ENCODE measurements at regions not wholly inside any gene's neighbourhood (a gene's known extent, or its start where the extent isn't known, plus 50 kb on each side); places are given as distances from the start of the nearest gene placed in this dataset.

DNA sequence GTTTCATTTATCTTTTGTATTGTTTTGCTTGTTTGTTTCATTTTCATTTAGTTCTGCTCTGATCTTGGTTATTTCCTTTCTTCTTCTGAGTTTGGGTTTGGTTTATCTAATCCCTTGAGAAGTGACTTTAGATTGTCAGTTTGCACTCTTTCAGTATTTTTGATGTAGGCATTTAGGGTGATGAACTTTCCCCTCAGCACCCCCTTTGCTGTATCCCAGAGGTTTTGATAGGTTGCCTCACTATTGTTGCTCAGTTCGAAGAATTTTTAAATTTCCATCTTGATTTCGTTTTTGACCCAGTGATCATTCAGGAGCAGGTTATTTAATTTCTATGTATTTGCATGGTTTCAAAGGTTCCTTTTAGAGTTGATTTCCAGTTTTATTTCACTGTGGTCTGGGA, 119.6 kb upstream of the SSTR4 start:
- no peak for DNase-seq

DNA sequence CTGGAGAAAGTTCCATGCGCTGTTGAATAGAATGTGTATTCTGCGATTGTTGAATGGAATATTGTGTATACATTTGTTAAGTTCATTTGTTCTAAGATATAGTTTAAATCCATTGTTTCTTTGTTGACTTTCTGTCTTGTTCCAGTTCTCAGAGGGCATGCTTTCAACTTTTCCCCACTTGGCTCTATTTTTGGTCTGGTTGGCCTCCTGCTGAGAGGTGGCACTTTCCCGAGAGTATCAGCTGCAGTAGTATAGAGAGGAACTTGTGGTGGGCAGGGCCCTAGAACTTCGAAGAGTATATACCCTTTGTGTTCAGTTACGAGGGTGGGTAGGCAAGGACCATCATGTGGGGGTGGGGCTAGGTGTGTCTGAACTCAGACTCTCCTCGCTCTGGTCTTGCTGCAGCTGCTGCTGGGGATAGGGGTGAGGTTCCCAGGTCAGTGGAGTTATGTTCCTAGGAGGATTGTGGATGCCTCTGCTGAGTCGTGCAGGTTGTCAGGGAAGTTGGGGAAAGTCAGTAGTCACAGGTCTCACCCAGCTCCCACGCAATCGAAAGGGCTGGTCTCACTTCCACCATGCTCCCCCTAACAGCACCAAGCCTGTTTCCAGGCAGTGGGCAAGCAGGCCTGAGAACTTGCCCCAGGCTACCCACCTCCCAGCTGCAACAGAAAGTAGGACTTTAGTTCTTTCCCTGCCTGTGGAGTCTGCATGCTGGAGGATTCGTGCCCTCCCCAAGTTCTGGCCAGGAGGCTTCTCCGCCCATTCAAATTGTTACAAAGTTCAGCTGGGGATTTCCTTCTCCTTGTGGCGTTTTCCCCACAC, 118.9 kb upstream of the SSTR4 start:
- no peak for DNase-seq

DNA sequence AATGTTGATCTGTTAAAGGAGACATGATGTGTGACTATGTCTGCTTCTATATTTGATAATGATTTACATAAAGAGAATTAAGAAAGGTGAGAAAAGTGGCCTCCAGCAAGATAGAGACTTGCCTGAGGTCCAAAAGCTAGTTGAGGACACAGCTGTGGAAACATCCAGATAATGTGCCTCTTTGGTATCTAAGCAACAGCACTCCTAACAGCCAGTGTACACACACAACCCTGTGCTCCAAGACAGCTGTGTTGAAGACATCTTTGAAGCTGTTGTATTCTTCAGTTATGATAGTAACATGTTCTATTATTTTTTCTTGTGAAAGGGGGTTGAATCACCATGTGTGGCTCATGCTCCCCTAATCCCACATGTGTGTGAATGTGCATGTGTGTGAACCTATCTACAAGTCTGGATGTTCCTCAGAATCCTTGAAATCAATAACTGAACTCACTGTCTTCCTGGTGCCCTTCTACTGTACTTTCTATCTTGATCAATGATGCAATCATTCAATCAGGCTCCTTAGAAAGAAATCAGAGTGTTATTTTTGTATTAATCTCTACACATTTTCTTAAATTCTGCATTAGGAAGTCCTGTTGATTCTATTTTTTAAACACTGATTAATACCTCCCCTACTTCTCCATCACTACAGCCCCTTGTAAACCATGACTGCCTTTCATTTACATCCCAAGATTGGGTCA, 116.7 kb upstream of the SSTR4 start:
- no peak for DNase-seq

DNA sequence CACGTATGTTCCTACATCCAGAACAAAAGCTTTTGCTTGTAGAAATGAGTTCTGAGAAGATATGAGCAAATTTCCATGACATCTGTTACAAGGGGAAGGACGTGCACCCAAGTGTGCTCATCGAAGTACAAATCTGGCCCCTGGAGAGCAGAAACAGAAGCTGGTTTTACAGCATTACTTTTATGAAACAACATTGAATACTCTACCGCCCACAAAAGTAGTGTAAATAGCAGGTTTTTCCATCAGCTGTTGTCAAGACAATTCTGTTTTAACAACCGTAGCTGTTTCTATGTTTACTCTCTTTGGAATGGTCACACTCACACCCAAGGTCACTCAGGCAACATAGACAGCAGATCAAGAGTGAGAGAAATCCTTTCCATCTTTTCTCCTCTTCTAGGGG, 114.2 kb upstream of the SSTR4 start:
- no peak for DNase-seq

DNA sequence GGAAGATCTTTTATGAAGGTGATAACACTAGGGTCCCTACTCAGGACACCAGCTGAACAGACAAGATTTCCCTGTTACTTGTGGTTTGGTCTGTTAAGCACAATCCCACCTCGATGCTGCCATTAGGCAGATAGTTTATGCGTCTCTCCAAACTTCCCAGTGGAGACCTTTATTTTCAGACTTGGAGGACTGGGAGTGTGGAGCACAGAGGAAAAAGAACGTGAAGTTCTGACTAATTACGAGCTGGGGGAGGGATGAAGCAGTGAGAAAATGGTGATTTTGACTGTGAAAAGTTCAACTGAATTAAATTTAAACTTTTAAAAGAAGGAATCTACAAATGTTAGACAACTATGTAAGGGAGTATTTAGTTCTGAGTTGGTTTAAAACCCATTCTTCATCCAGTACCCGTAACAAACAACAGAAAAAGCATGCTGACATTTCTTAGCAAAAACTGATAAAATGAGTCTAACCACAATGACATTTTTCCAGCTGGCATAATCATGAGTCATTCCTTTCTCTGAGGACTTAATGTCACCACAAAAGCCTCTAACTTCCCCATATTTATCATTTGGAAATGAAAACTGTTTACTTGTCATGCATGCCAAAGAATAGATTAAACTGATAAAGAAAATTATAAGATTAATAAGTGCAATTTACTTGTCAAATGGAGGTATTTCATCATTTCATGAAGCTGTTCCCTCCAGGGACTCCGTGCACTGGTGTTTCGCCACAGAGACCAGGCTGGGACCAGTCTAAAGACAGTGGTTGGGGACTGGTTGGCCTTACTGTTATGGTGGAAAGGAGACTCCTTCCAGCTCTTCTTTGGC, 113.3 kb upstream of the SSTR4 start:
- no peak for DNase-seq

DNA sequence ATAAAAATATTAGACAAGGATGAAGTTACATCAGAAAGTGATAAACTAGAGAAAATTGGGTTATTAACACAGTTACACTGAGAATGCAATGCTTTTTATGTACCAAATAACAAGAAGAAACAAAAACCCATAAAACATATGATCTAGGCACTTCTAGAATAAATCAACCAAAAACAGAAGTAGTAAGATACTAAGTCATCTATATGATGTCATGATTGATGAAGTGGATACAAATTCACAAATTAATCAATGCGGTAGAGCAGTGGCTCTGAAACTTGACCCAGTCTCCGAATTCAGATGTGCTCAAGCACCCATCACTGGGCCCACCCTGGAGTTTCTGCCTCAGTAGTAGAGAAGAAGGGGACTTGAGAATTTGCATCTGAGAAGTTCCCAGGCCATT, 112.1 kb upstream of the SSTR4 start:
- no peak for DNase-seq

DNA sequence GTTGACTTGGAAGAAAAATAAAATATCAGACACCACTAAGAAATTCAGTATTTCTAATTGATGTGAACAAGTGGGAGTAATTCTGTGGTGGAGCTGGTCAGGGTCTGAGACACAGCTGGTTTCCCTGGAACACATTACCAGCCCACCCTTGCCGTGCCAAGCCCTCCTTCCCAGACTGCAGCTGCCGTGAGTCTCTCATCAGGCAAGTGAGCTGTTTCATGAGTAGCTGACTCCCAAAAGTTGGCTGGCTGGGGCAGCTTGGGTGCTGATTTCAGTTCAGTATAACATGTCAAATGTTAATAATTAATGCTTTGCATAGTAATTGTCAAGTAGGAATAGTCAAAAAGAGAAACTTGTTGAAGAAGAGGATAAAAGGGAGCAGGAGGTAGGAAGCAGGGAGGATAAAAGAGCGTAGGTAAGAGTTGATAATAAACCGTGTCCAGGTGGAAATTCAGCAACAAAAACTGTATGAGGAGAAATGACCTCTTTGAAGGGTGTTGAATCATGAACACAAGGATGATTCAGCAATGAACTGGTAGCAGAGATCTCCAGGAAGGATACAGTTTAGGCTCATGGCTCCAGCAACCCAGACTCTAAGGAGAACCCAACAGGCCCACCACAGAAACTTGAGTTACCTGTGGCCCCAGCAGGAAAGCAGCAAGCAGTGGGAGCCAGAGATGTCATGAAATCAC, 110.9 kb upstream of the SSTR4 start:
- no peak for DNase-seq

DNA sequence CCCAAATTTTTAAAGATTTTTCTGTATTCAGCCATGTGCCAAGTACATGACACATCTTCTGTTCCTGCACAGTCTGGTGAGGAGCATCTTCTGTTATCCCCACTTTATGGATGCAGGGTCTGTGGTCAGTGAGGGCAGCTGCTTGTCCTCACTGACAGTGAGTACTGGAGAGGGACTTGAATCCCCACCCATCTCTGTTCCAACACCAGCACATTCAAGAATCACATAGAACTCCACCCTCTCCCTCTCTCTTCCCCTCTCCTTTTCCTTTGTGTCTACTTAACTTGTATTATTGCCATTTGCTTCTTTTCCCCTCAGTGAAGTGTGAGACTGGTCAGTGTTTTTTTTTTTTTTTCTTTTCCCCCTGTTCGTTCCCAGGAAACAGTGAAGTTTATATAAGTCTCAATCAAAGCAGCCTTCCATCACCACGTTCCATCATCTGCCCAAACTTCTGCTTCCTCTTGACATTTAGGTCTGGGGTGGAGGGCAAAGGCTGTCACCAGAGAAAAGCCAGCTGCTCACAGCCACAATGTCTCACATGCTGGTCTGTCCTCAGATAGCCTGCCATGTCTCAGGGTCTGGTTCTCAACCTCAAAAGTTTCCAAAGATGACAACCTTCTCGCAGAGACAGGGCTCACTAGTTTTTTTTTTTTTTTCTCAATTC, 110.0 kb upstream of the SSTR4 start:
- no peak for DNase-seq

DNA sequence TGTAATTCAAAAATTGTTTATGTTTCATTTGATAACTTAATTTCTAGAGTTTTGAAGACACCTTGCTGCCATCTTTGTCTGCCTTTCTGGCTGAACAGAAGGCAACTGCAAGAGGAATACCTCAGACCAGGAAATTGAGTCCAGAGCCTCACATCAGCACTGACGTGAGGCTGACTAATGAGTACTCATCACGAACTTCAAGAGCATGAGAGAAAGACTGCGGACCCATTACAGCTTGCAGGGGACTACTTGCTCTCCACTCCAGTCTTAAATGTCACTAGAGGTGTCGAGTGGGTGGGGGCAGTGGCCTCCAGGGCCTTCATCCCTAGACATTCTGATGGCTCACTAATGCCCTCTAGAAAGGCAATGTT, 109.5 kb upstream of the SSTR4 start:
- DNase-seq, result no peak

DNA sequence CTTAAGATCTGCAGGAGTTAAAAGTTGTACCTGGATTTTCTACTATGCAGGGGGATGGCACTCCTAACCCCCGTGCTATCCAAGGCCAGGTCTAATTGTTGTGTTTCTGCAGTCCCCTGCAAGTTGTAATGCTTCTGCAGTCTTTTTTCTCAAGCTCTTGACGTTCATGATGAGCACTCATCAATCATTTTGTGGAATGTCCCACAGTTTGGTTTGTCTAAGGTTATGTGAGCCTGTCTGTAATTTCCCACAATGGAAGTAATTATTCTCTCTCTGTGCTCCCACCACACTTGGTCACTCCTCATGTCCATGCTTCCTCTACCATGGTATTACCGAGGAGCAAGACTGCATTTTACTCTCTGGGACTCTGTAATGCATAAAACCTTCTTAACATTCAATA, 107.6 kb upstream of the SSTR4 start:
- DNase-seq, result no peak

DNA sequence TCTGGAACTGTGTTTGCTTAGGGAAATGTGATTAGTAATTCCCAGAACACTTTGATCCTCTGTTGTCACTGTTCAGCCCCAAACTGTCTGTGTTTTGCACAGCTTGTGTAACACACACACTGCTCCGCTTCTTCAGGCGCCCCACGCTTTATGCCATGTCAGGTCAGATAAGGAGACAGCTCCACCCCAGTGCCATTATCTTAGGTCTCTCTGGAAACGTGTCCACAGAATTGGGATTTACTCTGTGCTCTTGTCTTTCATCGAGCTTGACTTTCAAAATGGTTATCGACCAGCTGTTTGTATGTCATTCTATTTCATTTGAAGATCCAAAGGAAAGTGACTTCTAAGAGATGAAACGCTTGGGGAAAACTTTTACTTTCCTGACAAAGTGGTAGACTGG, 106.4 kb upstream of the SSTR4 start:
- DNase-seq, result no peak

DNA sequence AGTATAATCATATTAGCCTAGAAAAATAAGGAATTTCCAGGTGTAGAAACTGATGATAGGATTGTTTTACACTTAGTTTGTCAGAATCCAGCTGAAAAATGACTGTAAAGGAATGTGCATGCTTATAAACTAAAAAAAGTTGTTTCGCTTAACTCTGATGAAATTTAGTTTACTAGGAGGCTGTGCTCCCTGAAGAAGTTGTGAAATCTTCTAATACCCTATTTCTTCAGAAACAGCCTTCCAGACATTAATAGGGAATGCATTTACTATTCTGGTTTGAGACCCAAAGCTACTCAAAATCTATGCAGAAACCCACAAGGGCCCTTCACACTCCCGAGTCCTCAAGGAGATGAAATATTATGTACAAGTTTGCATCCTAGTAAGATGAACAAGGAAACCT, 105.5 kb upstream of the SSTR4 start:
- DNase-seq, result no peak

DNA sequence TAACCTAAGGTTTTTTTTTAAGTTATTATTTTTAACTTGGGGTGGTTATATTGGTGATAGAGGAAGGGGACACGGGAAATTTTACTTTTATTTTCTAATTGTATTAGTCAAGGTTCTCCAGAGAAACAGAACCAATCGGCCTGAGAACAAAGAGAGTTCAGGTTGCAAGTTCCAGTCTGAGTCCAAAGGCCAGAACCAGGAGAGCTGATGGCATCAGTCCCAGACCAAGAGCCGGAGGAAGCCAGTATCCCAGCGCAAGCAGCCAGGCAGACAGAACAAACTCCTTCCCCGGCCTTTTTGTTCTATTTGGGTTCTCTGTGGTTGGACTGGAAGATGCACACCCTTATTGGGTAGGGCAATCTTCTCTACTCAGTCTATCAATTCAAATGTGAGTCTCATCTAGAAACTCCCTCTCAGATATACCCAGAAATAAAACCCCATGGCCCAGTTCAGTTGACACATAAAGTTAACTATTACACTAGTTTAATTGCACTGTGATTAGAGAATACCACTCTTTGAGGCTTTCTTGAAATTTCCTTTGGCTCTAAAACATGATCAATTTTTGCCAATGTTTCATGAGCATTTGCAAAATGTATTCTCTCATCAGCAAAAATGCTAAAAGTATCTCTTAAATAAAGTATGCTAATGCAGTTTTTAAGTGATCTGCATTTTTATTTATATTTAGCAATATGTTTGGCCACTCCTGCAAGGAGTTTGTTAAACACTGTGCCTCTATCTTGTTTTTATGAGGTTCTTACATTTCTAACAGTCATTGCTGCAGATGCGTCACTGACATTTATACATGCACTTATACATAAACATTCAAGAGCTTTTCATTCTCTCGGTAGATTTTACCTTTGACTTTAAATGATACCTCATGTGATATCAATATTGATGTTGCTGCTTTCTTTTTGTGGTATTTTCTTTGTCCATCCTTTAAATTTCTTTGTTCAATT, 103.2 kb upstream of the SSTR4 start:
- DNase-seq, result peak in 4 of 56 donors; percentile 0 to 9 (median 4)

DNA sequence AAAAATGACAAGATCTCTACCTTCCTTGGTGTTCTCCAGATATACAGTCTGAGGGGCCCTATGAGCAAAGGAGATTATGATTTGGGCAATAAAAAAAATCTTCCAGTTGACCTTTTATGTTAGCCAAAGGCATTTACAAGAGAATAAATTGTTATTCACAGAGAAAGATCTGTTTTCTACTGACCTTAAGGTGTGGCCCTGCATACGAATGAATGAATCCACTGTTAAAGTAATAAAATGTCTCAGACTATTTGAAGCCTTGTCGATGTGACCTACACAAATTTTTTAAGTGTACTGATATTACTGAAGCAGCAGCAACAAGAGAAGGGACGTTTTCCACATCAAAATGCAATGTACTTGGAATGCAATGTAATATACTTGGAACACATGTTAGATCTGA, 95.9 kb upstream of the SSTR4 start:
- DNase-seq, result no peak

DNA sequence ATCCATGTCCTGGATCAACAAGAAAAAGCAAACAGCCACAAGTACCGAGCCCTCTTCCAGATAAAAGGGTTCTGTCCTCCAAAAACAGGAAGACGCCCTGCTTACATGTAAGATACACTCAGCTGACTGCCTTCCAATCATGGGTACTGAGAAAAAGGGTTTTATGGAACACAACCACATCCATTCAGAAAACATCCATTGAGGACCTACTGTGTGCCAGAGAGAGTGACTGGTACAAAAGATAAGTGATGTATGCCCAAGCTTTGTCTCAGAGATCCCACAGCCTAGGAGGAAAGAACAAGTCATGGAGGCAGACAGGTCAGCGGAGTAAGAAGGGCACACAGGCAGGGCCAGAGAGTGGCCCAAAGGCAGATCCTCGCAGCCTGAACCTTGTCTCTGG, 94.8 kb upstream of the SSTR4 start:
- no peak for DNase-seq

DNA sequence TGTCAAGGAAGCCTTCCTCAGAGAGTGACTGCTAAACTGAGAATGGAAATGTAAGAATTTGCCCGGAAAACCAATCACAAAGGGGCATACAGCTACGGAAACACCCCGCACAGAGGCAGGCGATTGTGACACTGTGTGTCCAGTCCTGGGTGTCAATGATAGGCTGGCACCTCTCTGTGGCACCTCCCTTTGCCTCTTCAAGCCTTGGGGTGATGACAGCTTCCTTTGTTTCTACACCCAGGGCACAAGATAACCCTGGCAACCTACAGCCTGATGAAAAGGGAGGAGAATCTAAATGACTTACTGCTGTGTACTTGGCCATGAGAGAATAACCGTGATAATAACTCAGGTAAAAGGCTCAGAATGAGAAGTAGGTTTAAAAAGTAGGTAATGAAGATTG, 93.6 kb upstream of the SSTR4 start:
- DNase-seq, result no peak

DNA sequence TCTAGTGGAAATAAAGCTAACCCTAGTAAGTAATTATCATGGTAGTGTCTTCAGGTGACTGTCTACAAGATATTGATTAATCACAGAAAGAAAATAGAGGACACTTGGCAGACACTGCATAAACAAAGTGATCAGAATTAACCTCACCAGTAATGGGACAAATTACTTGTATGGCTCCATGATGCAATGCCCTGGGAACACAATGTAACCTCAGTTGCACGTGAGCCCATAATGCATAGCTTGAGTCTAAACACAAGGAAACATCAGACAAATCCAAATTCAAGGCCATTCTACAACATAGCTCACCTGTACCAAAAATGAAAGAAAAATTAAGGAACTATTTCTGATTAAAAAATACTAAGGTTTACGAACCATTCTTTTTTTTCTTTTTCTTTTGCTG, 92.4 kb upstream of the SSTR4 start:
- DNase-seq, result no peak

DNA sequence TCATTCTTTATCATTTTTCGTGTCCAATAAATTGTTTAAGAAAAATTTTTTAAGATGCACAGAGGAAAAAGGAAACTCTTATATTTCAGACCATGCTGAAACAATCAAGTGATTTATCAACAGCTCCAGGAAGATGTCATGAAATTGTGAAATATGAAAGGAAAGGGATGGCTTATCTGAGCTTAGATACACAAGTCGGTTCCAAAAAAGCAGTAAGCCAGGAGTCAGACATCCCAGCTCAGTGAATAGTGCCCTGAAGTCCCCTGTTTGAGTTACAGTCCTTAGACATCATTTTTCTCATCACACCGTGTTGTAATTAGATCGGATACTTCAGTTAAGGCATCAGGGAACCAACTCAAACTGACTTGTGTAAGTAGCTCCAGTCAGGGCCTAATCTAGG, 91.0 kb upstream of the SSTR4 start:
- DNase-seq, result no peak

DNA sequence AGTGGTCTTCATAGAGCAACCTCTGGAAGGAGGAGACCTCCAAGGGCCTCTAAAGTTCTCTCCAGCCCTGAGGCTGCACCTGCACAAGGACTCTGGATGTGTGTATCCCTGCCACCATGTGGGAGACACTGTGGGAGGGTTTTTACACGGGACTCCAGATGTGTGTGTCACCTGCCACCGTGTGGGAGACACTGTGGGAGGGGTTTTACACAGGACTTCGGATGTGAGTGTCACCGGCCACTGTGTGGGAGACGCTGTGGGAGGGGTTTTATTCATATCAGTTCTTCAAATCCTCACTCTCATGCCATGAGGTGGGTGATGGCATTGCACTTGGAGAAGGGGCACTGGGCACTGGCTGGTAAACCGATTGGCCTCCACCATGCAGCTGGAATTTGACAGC, 90.2 kb upstream of the SSTR4 start:
- DNase-seq, result no peak

DNA sequence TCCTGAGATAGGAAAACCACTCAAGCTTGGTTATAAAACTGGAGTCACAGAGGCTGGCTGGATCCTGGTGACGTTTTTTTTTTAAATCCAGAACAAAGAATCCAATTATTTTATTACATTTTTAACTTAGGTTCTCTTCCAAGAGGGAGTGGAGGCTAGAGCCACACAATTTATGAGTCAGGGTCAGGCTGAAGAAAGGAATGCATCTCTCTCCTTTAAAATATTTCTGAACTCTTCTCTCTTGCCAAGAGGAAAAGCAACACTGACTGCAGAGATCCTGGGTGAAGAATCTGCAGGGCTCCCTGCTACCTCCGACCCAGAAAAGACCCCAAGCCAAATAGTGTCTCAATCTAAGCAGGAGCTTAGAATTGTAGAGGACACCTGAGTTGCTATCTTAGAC, 88.5 kb upstream of the SSTR4 start:
- no peak for DNase-seq
